GM12892 (cell line): ENCODE measurements at regions not wholly inside any gene's neighbourhood (a gene's known extent, or its start where the extent isn't known, plus 50 kb on each side); places are given as distances from the start of the nearest gene placed in this dataset.

Source experiments
- DNase-seq: peaks from one replicate; pipeline ENCODE4 v3.0.0; 2011; ENCODE audit not compliant: insufficient read length
- FAIRE-seq: peaks from 2 replicates; lab custom pipeline; 2011; peaks lifted over from hg19 to GRCh38; lab: Jason Lieb, UNC
- POLR2A ChIP-seq: IDR thresholded peaks from 2 replicates; pipeline ENCODE4 v1.6.1; 2011; ENCODE audit warnings: low read depth, low read length, control low read depth
- POLR2AphosphoS5 ChIP-seq: IDR thresholded peaks from 2 replicates; pipeline ENCODE4 v1.6.1; 2011; ENCODE audit warnings: low read depth, low read length, control low read depth
- TAF1 ChIP-seq: IDR thresholded peaks from 2 replicates; pipeline ENCODE4 v1.6.1; 2011; ENCODE audit warnings: low read depth, mild to moderate bottlenecking, control low read depth, low read length, borderline replicate concordance

- DNase-seq = no peak
- FAIRE-seq = no peak
- no peak for TF ChIP-seq POLR2A
- no peak for TF ChIP-seq TAF1
- no peak for TF ChIP-seq POLR2AphosphoS5
Observed at GRCh38 chr17:72535346-72535745, 414.5 kb downstream of the SOX9 start.

DNA sequence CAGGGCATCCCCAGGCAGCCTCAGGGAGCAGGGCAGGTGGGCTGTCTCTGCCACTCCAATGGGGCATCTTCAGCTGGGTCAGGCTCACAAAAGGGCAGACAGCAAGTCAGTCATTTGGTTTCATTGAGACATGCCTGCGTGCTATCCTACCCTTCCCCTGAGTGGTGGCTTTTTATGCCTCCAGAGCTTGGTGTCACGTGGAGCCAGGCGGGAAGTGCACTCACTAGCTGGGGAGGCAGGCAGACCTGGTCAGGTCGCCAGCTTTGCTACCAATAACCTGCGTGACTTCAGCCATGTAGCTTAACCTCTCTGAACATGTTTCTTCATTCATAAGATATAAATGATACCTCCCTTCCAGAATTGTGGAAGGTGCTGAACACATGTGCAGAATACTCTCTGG lies 415.0 kb downstream of the SOX9 start:
- no peak for TF ChIP-seq TAF1
- DNase-seq = no peak
- no peak for FAIRE-seq

DNA sequence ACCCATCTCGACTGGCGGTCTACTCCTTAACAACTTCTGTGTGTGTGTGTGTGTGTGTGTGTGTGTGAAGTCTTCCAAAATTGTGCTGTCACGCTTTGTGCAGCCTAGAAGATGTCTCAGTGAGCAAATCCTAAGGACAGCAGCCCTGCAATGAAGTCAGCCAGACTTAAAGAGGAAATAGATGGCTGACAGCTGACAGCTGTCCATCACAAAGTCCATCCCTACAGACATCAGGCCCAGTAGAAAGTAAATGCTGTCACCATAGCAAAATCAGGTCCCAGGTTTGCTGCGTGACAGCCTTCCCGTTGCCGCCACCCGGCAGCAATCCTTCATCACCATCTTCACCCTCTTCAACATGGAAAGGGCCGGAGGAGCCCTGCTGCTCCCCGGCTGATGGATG lies 416.0 kb downstream of the SOX9 start:
- no peak for FAIRE-seq
- TF ChIP-seq POLR2AphosphoS5 (no peak), TAF1 (no peak), POLR2A (no peak)
- DNase-seq = no peak

- TF ChIP-seq POLR2AphosphoS5 (no peak), TAF1 (no peak), POLR2A (no peak)
- FAIRE-seq = no peak
- DNase-seq = no peak
Observed at GRCh38 chr17:72538443-72538842, 417.6 kb downstream of the SOX9 start.

GRCh38 chr17:72538901-72539352 lies 418.1 kb downstream of the SOX9 start:
- TF ChIP-seq POLR2AphosphoS5 (no peak), TAF1 (no peak), POLR2A (no peak)
- no peak for FAIRE-seq
- DNase-seq = no peak

GRCh38 chr17:72539981-72540897 lies 419.4 kb downstream of the SOX9 start:
- TF ChIP-seq POLR2A (no peak), TAF1 (no peak), POLR2AphosphoS5 (no peak)
- peak; percentile 89 for DNase-seq
- peak; percentile 93 for FAIRE-seq

DNA sequence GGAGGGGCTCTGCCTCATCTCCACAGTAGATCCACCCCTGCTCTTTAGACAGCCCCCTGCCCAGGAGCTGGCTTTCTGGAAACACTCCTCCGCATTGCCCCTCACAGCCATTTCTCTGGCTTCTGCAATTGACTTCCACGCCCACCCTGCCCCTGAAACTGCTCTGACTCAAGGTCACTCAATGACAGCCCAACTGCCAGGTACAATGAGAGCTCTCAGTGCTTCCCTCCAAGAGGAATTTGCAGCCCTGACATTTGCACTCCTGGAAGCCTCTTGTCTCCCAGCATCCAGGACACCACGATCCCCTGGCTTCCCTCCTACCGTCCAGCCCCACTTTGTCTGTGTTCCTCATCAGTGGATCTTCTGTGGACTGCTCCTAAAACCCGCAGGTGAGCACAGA lies 421.5 kb downstream of the SOX9 start:
- no peak for DNase-seq
- FAIRE-seq = no peak
- TF ChIP-seq POLR2A (no peak), TAF1 (no peak), POLR2AphosphoS5 (no peak)

GRCh38 chr17:72545766-72546165 lies 424.9 kb downstream of the SOX9 start:
- DNase-seq (no peak), FAIRE-seq (no peak)
- no peak for TF ChIP-seq POLR2A
- TF ChIP-seq POLR2AphosphoS5 = no peak

GRCh38 chr17:72553051-72553755 lies 432.4 kb downstream of the SOX9 start:
- TF ChIP-seq POLR2AphosphoS5 (no peak), POLR2A (no peak), TAF1 (no peak)
- no peak for FAIRE-seq
- no peak for DNase-seq

DNA sequence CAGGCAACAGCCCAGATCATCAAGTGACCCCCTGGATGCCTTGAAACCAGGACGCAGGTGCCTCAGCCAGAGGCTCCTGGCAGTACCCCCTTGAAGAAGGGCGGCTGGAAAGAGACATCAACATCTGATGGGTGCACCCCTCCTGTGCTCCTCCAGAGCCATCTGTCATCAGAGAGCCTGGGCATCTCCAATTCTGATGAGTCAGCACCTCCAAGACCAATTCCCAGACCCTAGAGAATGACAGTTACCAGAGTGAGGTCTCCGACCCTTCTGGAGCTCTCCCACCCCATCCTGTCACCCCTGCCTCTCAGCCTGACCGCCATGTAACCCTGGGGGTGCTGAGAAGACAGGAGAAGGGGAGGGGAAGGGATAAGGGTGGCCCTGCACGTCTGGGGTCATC lies 433.7 kb downstream of the SOX9 start:
- DNase-seq (no peak), FAIRE-seq (no peak)
- no peak for TF ChIP-seq POLR2AphosphoS5
- no peak for TF ChIP-seq POLR2A
- TF ChIP-seq TAF1 = no peak

GRCh38 chr17:72555052-72555451 lies 434.2 kb downstream of the SOX9 start:
- FAIRE-seq = no peak
- TF ChIP-seq POLR2A (no peak), TAF1 (no peak), POLR2AphosphoS5 (no peak)
- DNase-seq = no peak

GRCh38 chr17:72556944-72557826 lies 436.4 kb downstream of the SOX9 start:
- DNase-seq (peak; percentile 71), FAIRE-seq (no peak)
- TF ChIP-seq POLR2AphosphoS5 (no peak), POLR2A (no peak), TAF1 (no peak)
